Esophagus muscularis mucosa (tissue), 4 donors: ENCODE measurements at regions not wholly inside any gene's neighbourhood (a gene's known extent, or its start where the extent isn't known, plus 50 kb on each side); places are given as distances from the start of the nearest gene placed in this dataset.
A peak's percentile ranks its signal among the peaks of the same experiment; 100 is the strongest.

ENCODE experiments used
- DNase-seq: peaks from one replicate; pipeline ENCODE4 v3.0.0-alpha.2; 2017; ENCODE audit errors: extremely low spot score
- H3K27ac ChIP-seq, 4 donors: fragments of 200-600 bp; sonication (generic); replicated peaks in 1 of 4; 1 replicate in 3 of 4; 2 replicates in 1 of 4; pipeline ENCODE4 v1.5.1; 2016 to 2019; ENCODE audit warnings: mild to moderate bottlenecking in 1 of 4
- H3K27me3 ChIP-seq, 4 donors: fragments of 200-600 bp; sonication (generic); one replicate each; pipeline versions ENCODE4 v1.5.1 to v1.6.0; 2016 to 2019
- H3K36me3 ChIP-seq, 4 donors: fragments of 200-600 bp; sonication (generic); one replicate each; pipeline ENCODE4 v1.5.1; 2016 to 2019
- H3K4me1 ChIP-seq, 4 donors: fragments of 200-600 bp; sonication (generic); one replicate each; pipeline ENCODE4 v1.5.1; 2016 to 2019
- H3K4me3 ChIP-seq, 4 donors: fragments of 200-600 bp; sonication (generic); 1 replicate in 2 of 4; 2 replicates in 2 of 4; pipeline ENCODE4 v1.5.1; 2016 to 2019; ENCODE audit warnings: mild to moderate bottlenecking in 4 of 4, moderate library complexity in 1 of 4
- H3K9me3 ChIP-seq, 4 donors: fragments of 200-600 bp; sonication (generic); 1 replicate in 3 of 4; 2 replicates in 1 of 4; pipeline ENCODE4 v1.5.1; 2016 to 2019
- CTCF ChIP-seq, 3 experiments: fragments of 200-600 bp in 2 of 3; fragments of 450-650 bp in 1 of 3; sonication (generic) in 2 of 3; IDR thresholded peaks; one replicate each; pipeline ENCODE4 v1.5.1; 2017 to 2019; ENCODE audit warnings: antibody characterized with exemption in 3 of 3, mild to moderate bottlenecking in 2 of 3, moderate library complexity in 1 of 3
- EP300 ChIP-seq: sonication (generic); formaldehyde crosslinking; IDR thresholded peaks from one replicate; pipeline ENCODE4 v1.6.1; 2017; ENCODE audit warnings: antibody characterized with exemption
- POLR2A ChIP-seq: fragments of 450-650 bp; IDR thresholded peaks from one replicate; pipeline ENCODE4 v1.6.1; 2017; ENCODE audit warnings: antibody characterized with exemption, moderate library complexity, mild to moderate bottlenecking, low read depth
- POLR2AphosphoS5 ChIP-seq, 2 donors: sonication (generic); formaldehyde crosslinking; IDR thresholded peaks; one replicate each; pipeline ENCODE4 v1.6.1; 2017; ENCODE audit warnings: antibody characterized with exemption in 2 of 2
- WGBS: methylation state at CpG from one replicate; pipeline ENCODE4 v1.1.5; 2018; 5-methylcytosine and 5-hydroxymethylcytosine counted together
- intact Hi-C: fragments of 100-400 bp; cut with DNase I; formaldehyde crosslinking; loops from one replicate; pipeline ENCODE4 v1.15.1; 2023

- Histone ChIP-seq H3K4me3 (no peak overlapping the region), H3K9me3 (no peaks in the 10 kb centered on the region), H3K27me3 (no peaks in the 10 kb centered on the region), H3K27ac (no peak overlapping the region), H3K36me3 (no peaks in the 10 kb centered on the region), H3K4me1 (peaks cover 0 to 23% (median 20%) of the 10 kb centered on the region in 4 donors)
- intact Hi-C loops: no loop called here
- 88% methylated on average over 3 of the region's 3 CpGs for WGBS
- TF ChIP-seq EP300 (no peak), CTCF (IDR thresholded peaks at IDR 0.05) (no peak), POLR2AphosphoS5 (IDR thresholded peaks at IDR 0.05) (no peak), POLR2A (no peak)
- DNase-seq: no peak
These were observed 345.1 kb upstream of the HS3ST1 start for GRCh38 chr4:11773798-11774197.

- Histone ChIP-seq H3K4me3 (no peak overlapping the region), H3K9me3 (no peaks in the 10 kb centered on the region), H3K27me3 (no peaks in the 10 kb centered on the region), H3K27ac (no peak overlapping the region), H3K4me1 (peaks cover 0 to 23% (median 14%) of the 10 kb centered on the region in 4 donors), H3K36me3 (no peaks in the 10 kb centered on the region)
- TF ChIP-seq EP300 (no peak), CTCF (IDR thresholded peaks at IDR 0.05) (no peak), POLR2AphosphoS5 (IDR thresholded peaks at IDR 0.05) (no peak), POLR2A (no peak)
- DNase-seq: no peak
- 41% methylated on average over 3 of the region's 3 CpGs for WGBS
- intact Hi-C loops: no loop called here
These were observed 340.7 kb upstream of the HS3ST1 start for GRCh38 chr4:11769434-11769833.

- Histone ChIP-seq H3K4me3 (no peak overlapping the region), H3K4me1 (peaks cover 0 to 23% (median 11%) of the 10 kb centered on the region in 4 donors), H3K9me3 (no peaks in the 10 kb centered on the region), H3K36me3 (no peaks in the 10 kb centered on the region), H3K27ac (no peak overlapping the region), H3K27me3 (no peaks in the 10 kb centered on the region)
- WGBS: 55% methylated on average over 7 of the region's 7 CpGs
- DNase-seq: no peak
- no peak for TF ChIP-seq POLR2A
- no peak for TF ChIP-seq EP300
- TF ChIP-seq CTCF (IDR thresholded peaks at IDR 0.05): no peak
- intact Hi-C loops: no loop called here
These were observed 339.7 kb upstream of the HS3ST1 start for GRCh38 chr4:11768251-11768972.

- Histone ChIP-seq H3K4me3 (no peak overlapping the region), H3K27me3 (no peaks in the 10 kb centered on the region), H3K4me1 (peaks cover 0 to 19% (median 11%) of the 10 kb centered on the region in 4 donors), H3K9me3 (no peaks in the 10 kb centered on the region), H3K27ac (no peak overlapping the region), H3K36me3 (no peaks in the 10 kb centered on the region)
- 40% methylated on average over 4 of the region's 4 CpGs for WGBS
- intact Hi-C loops: no loop called here
- no peak for DNase-seq
- TF ChIP-seq POLR2AphosphoS5 (IDR thresholded peaks at IDR 0.05): no peak
- peak; percentile 45 to 68 (median 48) for TF ChIP-seq CTCF (IDR thresholded peaks at IDR 0.05)
These were observed 337.3 kb upstream of the HS3ST1 start for GRCh38 chr4:11765849-11766453.
